Neuronal stem cell (in vitro differentiated cells): ENCODE measurements at regions not wholly inside any gene's neighbourhood (a gene's known extent, or its start where the extent isn't known, plus 50 kb on each side); places are given as distances from the start of the nearest gene placed in this dataset.

Source experiments
- DNase-seq: peaks from one replicate; pipeline ENCODE4 v3.0.0-alpha.2; 2013; ENCODE audit warnings: low spot score
- H2AFZ ChIP-seq: one replicate; pipeline ENCODE4 v1.6.1; 2013; ENCODE audit warnings: mild to moderate bottlenecking, low read length, inconsistent platforms
- H2AK5ac ChIP-seq: 2 replicates; pipeline ENCODE4 v1.6.1; 2013; ENCODE audit warnings: low read depth, mild to moderate bottlenecking, inconsistent platforms, low read length, moderate library complexity, mixed read lengths
- H2BK120ac ChIP-seq: 2 replicates; pipeline ENCODE4 v1.6.1; 2013; ENCODE audit warnings: low read depth, mild to moderate bottlenecking, inconsistent platforms, low read length, moderate library complexity, mixed read lengths
- H2BK12ac ChIP-seq: one replicate; pipeline ENCODE4 v1.6.1; 2013; ENCODE audit warnings: low read length, inconsistent platforms
- H2BK15ac ChIP-seq: 2 replicates; pipeline ENCODE4 v1.6.1; 2013; ENCODE audit warnings: mild to moderate bottlenecking, low read length, inconsistent platforms, mixed read lengths
- H2BK5ac ChIP-seq: one replicate; pipeline ENCODE4 v1.6.1; 2013; ENCODE audit warnings: inconsistent platforms, mild to moderate bottlenecking, low read length, moderate library complexity
- H3K14ac ChIP-seq: one replicate; pipeline ENCODE4 v1.6.1; 2013; ENCODE audit warnings: low read length, inconsistent platforms
- H3K18ac ChIP-seq: 2 replicates; pipeline ENCODE4 v1.6.1; 2013; ENCODE audit warnings: low read length, inconsistent platforms
- H3K23ac ChIP-seq: 2 replicates; pipeline ENCODE4 v1.6.1; 2013; ENCODE audit warnings: low read depth, mild to moderate bottlenecking, mixed read lengths, low read length, inconsistent platforms; ENCODE audit not compliant: poor library complexity
- H3K27ac ChIP-seq: replicated peaks from 3 replicates; pipeline ENCODE4 v1.5.1; 2013; ENCODE audit warnings: low read length, inconsistent platforms
- H3K27me3 ChIP-seq, 3 experiments: 2 replicates each; pipeline ENCODE4 v1.6.1; 2013; ENCODE audit warnings: low read length in 3 of 3, mild to moderate bottlenecking in 2 of 3, inconsistent platforms in 1 of 3, low read depth in 1 of 3, mixed read lengths in 1 of 3, moderate library complexity in 1 of 3; ENCODE audit not compliant: control insufficient read depth in 3 of 3, insufficient read depth in 3 of 3
- H3K36me3 ChIP-seq, 2 donors: replicated peaks in 1 of 2; 2 replicates each; pipeline ENCODE4 v1.6.1; 2013; ENCODE audit warnings: low read length in 2 of 2; ENCODE audit not compliant: control insufficient read depth in 2 of 2, insufficient read depth in 2 of 2
- H3K4ac ChIP-seq: 2 replicates; pipeline ENCODE4 v1.6.1; 2013; ENCODE audit warnings: inconsistent platforms, mild to moderate bottlenecking, low read length, moderate library complexity
- H3K4me1 ChIP-seq, 2 donors: 1 replicate in 1 of 2; 2 replicates in 1 of 2; pipeline ENCODE4 v1.6.1; 2013; ENCODE audit warnings: low read length in 2 of 2, low read depth in 1 of 2; ENCODE audit not compliant: control insufficient read depth in 2 of 2, insufficient read depth in 1 of 2
- H3K4me2 ChIP-seq: one replicate; pipeline ENCODE4 v1.6.1; 2013; ENCODE audit warnings: mild to moderate bottlenecking, low read length, inconsistent platforms; ENCODE audit not compliant: insufficient read depth, poor library complexity, severe bottlenecking
- H3K4me3 ChIP-seq, 2 donors: 2 replicates each; pipeline ENCODE4 v1.5.1; 2013; ENCODE audit warnings: low read length in 2 of 2, mild to moderate bottlenecking in 2 of 2, inconsistent platforms in 1 of 2, moderate library complexity in 1 of 2
- H3K79me1 ChIP-seq: one replicate; pipeline ENCODE4 v1.6.1; 2013; ENCODE audit warnings: low read depth, mild to moderate bottlenecking, inconsistent platforms, low read length, moderate library complexity
- H3K9ac ChIP-seq: one replicate; pipeline ENCODE4 v1.6.1; 2013; ENCODE audit warnings: mild to moderate bottlenecking, low read depth, low read length, inconsistent platforms; ENCODE audit not compliant: poor library complexity
- H3K9me3 ChIP-seq, 2 donors: replicated peaks in 1 of 2; 2 replicates each; pipeline versions ENCODE3 to v1.6.1; 2013; ENCODE audit warnings: low read length in 2 of 2, mild to moderate bottlenecking in 2 of 2, inconsistent platforms in 1 of 2, low read depth in 1 of 2, mixed read lengths in 1 of 2, moderate library complexity in 1 of 2; ENCODE audit not compliant: control insufficient read depth in 2 of 2, insufficient read depth in 1 of 2
- H4K8ac ChIP-seq: one replicate; pipeline ENCODE4 v1.6.1; 2013; ENCODE audit warnings: low read depth, mild to moderate bottlenecking, inconsistent platforms, low read length, moderate library complexity
- H4K91ac ChIP-seq: one replicate; pipeline ENCODE4 v1.6.1; 2013; ENCODE audit warnings: low read length, low read depth, mild to moderate bottlenecking, inconsistent platforms; ENCODE audit not compliant: poor library complexity
- WGBS, 2 donors: extraction: QIAGEN DNeasy Blood & Tissue Kit; methylation state at CpG; one replicate each; pipeline ENCODE4 v1.1.7; 2013; ENCODE audit warnings: missing lambda C conversion rate in 2 of 2, mixed read lengths in 1 of 2; ENCODE audit not compliant: insufficient read length in 2 of 2, insufficient replicate concordance in 1 of 2; ENCODE audit errors: extremely low coverage in 2 of 2; 5-methylcytosine and 5-hydroxymethylcytosine counted together

DNA sequence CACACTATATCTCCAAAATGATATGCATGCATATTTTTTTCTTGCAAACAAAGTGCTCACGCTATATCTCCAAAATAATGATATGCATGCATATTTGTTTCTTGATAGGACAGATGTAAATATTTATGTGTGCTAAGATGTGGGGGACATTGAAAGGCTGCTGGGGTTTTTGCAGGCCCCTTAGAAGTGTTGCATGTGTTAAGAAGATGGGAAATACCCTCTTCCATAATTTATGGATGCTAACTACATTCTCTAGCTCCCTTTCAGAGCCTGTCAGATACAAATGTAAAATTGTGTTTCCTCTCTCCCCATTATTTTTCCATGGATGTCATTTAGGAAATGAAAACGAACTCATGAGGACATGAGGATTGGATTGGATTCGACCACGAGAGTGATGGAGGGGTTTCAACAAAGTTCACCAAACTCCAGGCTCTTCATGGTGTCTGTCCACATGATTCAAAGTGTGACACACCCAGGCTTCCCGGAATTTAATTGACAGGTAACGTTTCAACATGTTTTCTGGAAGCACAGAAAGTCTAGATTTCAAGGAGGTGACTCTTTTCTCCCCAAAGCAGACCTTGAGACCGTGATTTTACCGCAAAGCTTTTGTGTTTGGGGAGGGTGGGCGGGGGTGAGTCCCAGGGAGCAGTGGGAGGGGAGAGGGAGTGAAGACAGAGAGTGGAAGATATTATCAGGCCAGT lies 94.4 kb upstream of the CD99 start:
- no peak overlapping the region for H2BK5ac ChIP-seq
- H2AFZ ChIP-seq = no peak overlapping the region
- H3K4me3 ChIP-seq = no peak overlapping the region
- no peak overlapping the region for H3K27ac ChIP-seq
- no peak overlapping the region for H2BK120ac ChIP-seq
- H3K79me1 ChIP-seq = no peaks in the 10 kb centered on the region
- no peak overlapping the region for H2AK5ac ChIP-seq
- H3K27me3 ChIP-seq = no peaks in the 10 kb centered on the region
- no CpG with 5 or more reads among the region's 9 CpGs for WGBS, 2 donors
- no peak overlapping the region for H4K91ac ChIP-seq
- no peak overlapping the region for H3K4ac ChIP-seq
- H3K23ac ChIP-seq = no peak overlapping the region
- H2BK15ac ChIP-seq = no peak overlapping the region
- no peaks in the 10 kb centered on the region for H3K4me1 ChIP-seq
- peaks cover 0 to 8% of the 10 kb centered on the region in 2 donors for H3K36me3 ChIP-seq
- no peak overlapping the region for H3K9ac ChIP-seq
- H3K14ac ChIP-seq = no peak overlapping the region
- no peak overlapping the region for H4K8ac ChIP-seq
- no peak overlapping the region for H2BK12ac ChIP-seq
- no peak overlapping the region for H3K4me2 ChIP-seq
- no peak for DNase-seq
- H3K9me3 ChIP-seq = no peaks in the 10 kb centered on the region
- no peak overlapping the region for H3K18ac ChIP-seq

DNA sequence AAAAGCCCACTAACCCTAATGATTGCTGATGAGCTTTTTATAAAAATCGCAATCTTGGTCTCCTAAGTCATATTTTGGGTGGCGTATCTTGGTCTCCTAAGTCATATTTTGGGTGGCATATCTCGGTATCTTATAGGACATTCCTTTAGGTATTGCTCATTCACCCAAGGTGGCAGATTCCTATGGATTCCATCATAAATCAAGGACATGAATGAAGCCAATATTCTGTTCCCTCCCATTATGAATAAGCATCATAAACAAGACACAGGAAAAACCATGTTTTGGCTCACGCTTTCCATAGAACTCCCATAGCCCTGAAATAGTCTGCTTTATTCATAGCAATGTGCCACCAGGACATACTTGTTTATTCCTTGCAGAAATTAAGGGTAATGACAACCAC lies 95.0 kb upstream of the CD99 start:
- H4K91ac ChIP-seq = no peak overlapping the region
- DNase-seq = no peak
- H3K27me3 ChIP-seq = no peaks in the 10 kb centered on the region
- no peak overlapping the region for H4K8ac ChIP-seq
- no peak overlapping the region for H3K4ac ChIP-seq
- no peak overlapping the region for H2AFZ ChIP-seq
- no peak overlapping the region for H3K18ac ChIP-seq
- H3K14ac ChIP-seq = no peak overlapping the region
- no peak overlapping the region for H3K4me3 ChIP-seq
- H2AK5ac ChIP-seq = no peak overlapping the region
- no peaks in the 10 kb centered on the region for H3K79me1 ChIP-seq
- H3K23ac ChIP-seq = no peak overlapping the region
- H3K9ac ChIP-seq = no peak overlapping the region
- H2BK15ac ChIP-seq = no peak overlapping the region
- H3K9me3 ChIP-seq = no peaks in the 10 kb centered on the region
- no peaks in the 10 kb centered on the region for H3K4me1 ChIP-seq
- H3K27ac ChIP-seq = no peak overlapping the region
- no peak overlapping the region for H2BK120ac ChIP-seq
- no CpG with 5 or more reads among the region's 4 CpGs for WGBS, 2 donors
- no peak overlapping the region for H2BK5ac ChIP-seq
- no peak overlapping the region for H3K4me2 ChIP-seq
- H2BK12ac ChIP-seq = no peak overlapping the region
- H3K36me3 ChIP-seq = peaks cover 0 to 8% of the 10 kb centered on the region in 2 donors

DNA sequence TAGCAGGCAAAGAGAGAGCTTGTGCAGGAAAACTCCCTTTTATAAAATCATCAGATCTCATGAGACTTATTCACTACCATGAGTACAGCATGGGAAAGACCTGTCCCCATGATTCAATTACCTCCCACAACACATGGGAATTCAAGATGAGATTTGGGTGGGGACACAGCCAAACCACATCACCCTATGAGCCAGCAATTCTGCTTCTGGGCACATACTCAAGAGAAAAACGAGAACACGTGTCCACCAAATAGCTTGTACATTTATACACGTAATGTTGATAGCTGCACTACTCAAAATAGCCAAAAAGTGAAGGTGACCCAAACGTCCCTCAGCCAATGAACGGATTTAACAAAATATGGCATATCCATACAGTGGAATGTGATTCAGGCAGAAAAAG lies 94.5 kb upstream of the DHRSX start:
- Histone ChIP-seq H4K91ac (no peak overlapping the region), H3K4me2 (no peak overlapping the region), H3K23ac (no peak overlapping the region), H3K14ac (no peak overlapping the region), H2BK12ac (no peak overlapping the region), H3K9ac (no peak overlapping the region), H2BK120ac (no peak overlapping the region), H3K18ac (no peak overlapping the region), H3K79me1 (no peaks in the 10 kb centered on the region), H3K27ac (no peak overlapping the region), H3K36me3 (peaks cover 0 to 4% of the 10 kb centered on the region in 2 donors), H2AK5ac (no peak overlapping the region), H3K9me3 (no peaks in the 10 kb centered on the region), H2AFZ (no peak overlapping the region), H3K4me3 (no peak overlapping the region), H3K27me3 (no peaks in the 10 kb centered on the region), H2BK15ac (no peak overlapping the region), H2BK5ac (no peak overlapping the region), H3K4me1 (no peaks in the 10 kb centered on the region), H3K4ac (no peak overlapping the region), H4K8ac (no peak overlapping the region)
- no peak for DNase-seq
- no CpG with 5 or more reads among the region's 5 CpGs for WGBS, 2 donors

- Histone ChIP-seq H3K14ac (no peak overlapping the region), H3K23ac (no peak overlapping the region)
- no CpG with 5 or more reads among the region's 3 CpGs for WGBS, 2 donors
Measured at GRCh38 chrX:2594491-2594890, 93.7 kb upstream of the DHRSX start.

More at GRCh38 chrX:2594491-2594890, 93.7 kb upstream of the DHRSX start:
- Histone ChIP-seq H3K36me3 (peaks cover 0 to 4% of the 10 kb centered on the region in 2 donors), H2BK120ac (no peak overlapping the region), H3K18ac (no peak overlapping the region), H2BK15ac (no peak overlapping the region), H4K8ac (no peak overlapping the region), H2AFZ (no peak overlapping the region), H3K79me1 (no peaks in the 10 kb centered on the region), H3K9me3 (no peaks in the 10 kb centered on the region), H3K27ac (no peak overlapping the region), H3K4me2 (no peak overlapping the region), H3K4ac (no peak overlapping the region), H3K4me1 (no peaks in the 10 kb centered on the region), H2BK5ac (no peak overlapping the region), H2BK12ac (no peak overlapping the region), H3K27me3 (no peaks in the 10 kb centered on the region), H3K9ac (no peak overlapping the region), H3K4me3 (no peak overlapping the region), H2AK5ac (no peak overlapping the region), H4K91ac (no peak overlapping the region)
- DNase-seq = no peak
